ENCODE measurements at regions not wholly inside any gene's neighbourhood (a gene's known extent, or its start where the extent isn't known, plus 50 kb on each side); places are given as distances from the start of the nearest gene placed in this dataset.

DNA sequence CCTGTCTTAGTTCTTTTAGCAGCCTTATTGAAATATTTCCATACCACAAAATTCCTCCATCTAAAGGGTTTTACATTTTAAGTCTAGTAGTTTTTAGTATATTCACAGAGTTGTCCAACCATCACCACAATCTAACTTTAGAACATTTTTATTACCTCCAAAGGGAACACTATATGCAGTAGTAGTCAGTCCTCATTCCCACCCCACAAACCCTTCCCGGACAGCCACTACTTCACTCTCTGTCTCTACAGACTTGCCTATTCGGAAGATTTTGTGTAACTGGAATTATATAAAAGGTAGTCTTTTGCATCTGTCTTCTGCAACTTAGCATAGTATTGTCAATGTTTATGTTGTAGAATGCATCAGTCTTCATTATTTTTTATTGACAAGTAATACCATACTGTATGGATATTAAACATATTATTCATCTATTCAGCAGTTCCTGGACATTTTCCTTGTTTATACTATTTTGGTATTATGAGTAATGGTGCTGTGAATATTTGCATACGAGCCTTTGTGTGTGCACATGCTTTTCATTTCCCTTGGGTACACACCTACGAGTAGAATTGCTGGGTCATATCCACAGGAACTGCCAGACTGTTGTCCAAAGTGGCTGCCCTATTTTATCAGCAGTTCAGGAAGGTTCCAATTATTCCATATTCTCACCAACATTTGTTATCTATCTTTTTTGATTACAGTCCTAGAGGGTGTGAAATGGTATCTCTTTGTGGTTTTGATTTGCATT, 60.9 kb upstream of the LANCL2 start:
- TF ChIP-seq PAX5 (IDR thresholded peaks at IDR 0.05; ENCODE audit: insufficient read depth, low read length, severe bottlenecking), result no peak
- TF ChIP-seq POLR2AphosphoS5 (IDR thresholded peaks at IDR 0.05; ENCODE audit: low read depth, low read length), result no peak
- TF ChIP-seq POLR2A (IDR thresholded peaks at IDR 0.05; ENCODE audit: low read depth, low read length), result no peak
- no peak for TF ChIP-seq TAF1 (IDR thresholded peaks at IDR 0.05; ENCODE audit: low read depth, low read length)
